HepG2 (cell line): ENCODE measurements at regions not wholly inside any gene's neighbourhood (a gene's known extent, or its start where the extent isn't known, plus 50 kb on each side); places are given as distances from the start of the nearest gene placed in this dataset.

Source experiments
- AKNA ChIP-seq: sonication (generic); formaldehyde crosslinking; IDR thresholded peaks from 2 replicates; pipeline ENCODE4 v1.4.0; 2020; ENCODE audit warnings: missing genetic modification reagents, borderline replicate concordance
- ATF6 ChIP-seq: sonication (generic); formaldehyde crosslinking; conservative IDR thresholded peaks from 2 replicates; pipeline ENCODE4 v1.4.0; 2020; ENCODE audit warnings: missing genetic modification reagents
- CCDC6 ChIP-seq: sonication (generic); formaldehyde crosslinking; IDR thresholded peaks from 2 replicates; pipeline ENCODE4 v1.8.1; 2022; ENCODE audit warnings: mild to moderate bottlenecking, missing genetic modification reagents, moderate library complexity
- ZBTB21 ChIP-seq: sonication (generic); formaldehyde crosslinking; IDR thresholded peaks from 2 replicates; pipeline ENCODE4 v1.4.0; 2020; ENCODE audit warnings: missing genetic modification reagents
- ZNF768 ChIP-seq: sonication (generic); formaldehyde crosslinking; IDR thresholded peaks from 2 replicates; pipeline ENCODE4 v1.4.0; 2020; ENCODE audit warnings: missing genetic modification reagents

DNA sequence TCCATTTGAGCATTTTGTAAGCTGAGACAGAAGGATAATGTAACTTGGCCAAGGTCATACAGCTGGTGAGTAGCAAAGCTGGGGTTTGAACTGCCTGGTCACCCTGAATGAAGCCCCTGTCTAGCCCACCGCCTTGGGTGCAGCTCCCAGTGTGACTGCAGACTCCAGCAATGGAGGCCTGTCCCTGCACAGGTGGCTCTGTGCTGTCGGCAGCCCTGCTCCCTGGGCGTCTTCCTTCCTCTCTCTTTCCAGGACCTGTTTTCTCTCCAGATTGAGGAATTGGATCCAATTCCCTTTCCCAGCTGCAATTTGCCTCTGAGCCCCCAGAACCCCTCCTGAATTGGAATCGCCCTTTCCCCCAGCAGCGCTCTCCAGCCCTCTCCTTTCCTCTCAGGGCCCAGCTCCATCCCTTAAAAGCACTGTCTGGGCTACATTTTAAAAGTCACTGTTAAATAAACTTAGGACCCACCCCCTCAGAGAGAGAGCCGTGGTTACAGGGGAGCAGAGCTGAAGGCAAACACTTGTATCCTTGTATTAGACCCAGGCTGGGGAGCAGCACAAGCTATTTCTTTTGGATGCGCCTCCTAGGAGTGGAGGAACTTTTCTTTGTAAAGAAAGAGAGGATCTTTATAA, 161.4 kb upstream of the LMO4 start (continued):
- TF ChIP-seq ATF6 (CRISPR knock-in tag), result no peak
- no peak for TF ChIP-seq AKNA
- no peak for TF ChIP-seq CCDC6 (CRISPR knock-in tag)
- no peak for TF ChIP-seq ZBTB21 (CRISPR knock-in tag)
- no peak for TF ChIP-seq ZNF768 (CRISPR knock-in tag)
